RWPE2 (cell line): ENCODE measurements at regions not wholly inside any gene's neighbourhood (a gene's known extent, or its start where the extent isn't known, plus 50 kb on each side); places are given as distances from the start of the nearest gene placed in this dataset.

Source experiments
- ATAC-seq: fragments of 200-7000 bp; cut with Tn5 transposase; 3 replicates; pipeline ENCODE4 v1.9.1; 2021; ENCODE audit warnings: low read depth
- DNase-seq: peaks from one replicate; pipeline ENCODE4 v3.0.0-alpha.2; 2020; ENCODE audit warnings: low spot score
- H3K27ac ChIP-seq: fragments of 450-650 bp; 2 replicates; pipeline ENCODE4 v1.5.1; 2017; ENCODE audit warnings: mild to moderate bottlenecking; ENCODE audit not compliant: poor library complexity, severe bottlenecking
- H3K27me3 ChIP-seq: fragments of 250-450 bp; sonication (Bioruptor Pico); 2 replicates; pipeline ENCODE4 v1.5.1; 2021; ENCODE audit warnings: mild to moderate bottlenecking, moderate library complexity; ENCODE audit not compliant: insufficient read depth, poor library complexity, severe bottlenecking
- H3K36me3 ChIP-seq: fragments of 250-450 bp; sonication (Bioruptor Pico); 2 replicates; pipeline ENCODE4 v1.5.1; 2020; ENCODE audit warnings: low read depth, mild to moderate bottlenecking, moderate library complexity
- H3K4me1 ChIP-seq: fragments of 250-450 bp; sonication (Bioruptor Pico); 2 replicates; pipeline ENCODE4 v1.5.1; 2021; ENCODE audit warnings: mild to moderate bottlenecking, moderate library complexity; ENCODE audit not compliant: insufficient read depth, poor library complexity, severe bottlenecking
- H3K4me3 ChIP-seq: fragments of 250-450 bp; sonication (Bioruptor Pico); 2 replicates; pipeline ENCODE4 v1.5.1; 2021; ENCODE audit warnings: mild to moderate bottlenecking, moderate library complexity; ENCODE audit not compliant: severe bottlenecking
- H3K9me3 ChIP-seq: fragments of 250-450 bp; sonication (Bioruptor Pico); 2 replicates; pipeline ENCODE4 v1.5.1; 2021; ENCODE audit warnings: mild to moderate bottlenecking, moderate library complexity; ENCODE audit not compliant: severe bottlenecking
- CTCF ChIP-seq: fragments of 450-650 bp; IDR thresholded peaks from one replicate; pipeline ENCODE4 v1.5.1; 2017; ENCODE audit warnings: mild to moderate bottlenecking, moderate library complexity; ENCODE audit not compliant: poor library complexity, severe bottlenecking

- H3K36me3 ChIP-seq: no peaks in the 10 kb centered on the region
- no peaks in the 10 kb centered on the region for H3K4me1 ChIP-seq
- H3K27ac ChIP-seq: no peak overlapping the region
- H3K9me3 ChIP-seq: no peaks in the 10 kb centered on the region
- peak; percentile 64; the same call in 2 of the 3 replicates for ATAC-seq
- peaks cover 58% of the 10 kb centered on the region for H3K27me3 ChIP-seq
- no peak for DNase-seq
- TF ChIP-seq CTCF: no peak
- H3K4me3 ChIP-seq: no peak overlapping the region
Measured at GRCh38 chr2:104658144-104658835, 195.6 kb upstream of the POU3F3 start.

GRCh38 chr2:104658904-104659591 is 194.9 kb upstream of the POU3F3 start:
- Histone ChIP-seq H3K27ac (no peak overlapping the region), H3K9me3 (no peaks in the 10 kb centered on the region), H3K4me3 (no peak overlapping the region), H3K4me1 (no peaks in the 10 kb centered on the region), H3K36me3 (no peaks in the 10 kb centered on the region), H3K27me3 (peaks cover 65% of the 10 kb centered on the region)
- ATAC-seq (no peak), DNase-seq (no peak)
- no peak for TF ChIP-seq CTCF

- H3K9me3 ChIP-seq: no peaks in the 10 kb centered on the region
- TF ChIP-seq CTCF: no peak
- ATAC-seq: no peak
- H3K27me3 ChIP-seq: peaks cover 64% of the 10 kb centered on the region
- DNase-seq: no peak
- no peak overlapping the region for H3K4me3 ChIP-seq
- no peaks in the 10 kb centered on the region for H3K4me1 ChIP-seq
- H3K36me3 ChIP-seq: no peaks in the 10 kb centered on the region
- no peak overlapping the region for H3K27ac ChIP-seq
Measured at GRCh38 chr2:104660991-104661390, 192.9 kb upstream of the POU3F3 start.

- no peaks in the 10 kb centered on the region for H3K9me3 ChIP-seq
- no peak overlapping the region for H3K27ac ChIP-seq
- no peaks in the 10 kb centered on the region for H3K4me1 ChIP-seq
- H3K4me3 ChIP-seq: no peak overlapping the region
- no peak for DNase-seq
- TF ChIP-seq CTCF: no peak
- ATAC-seq: no peak
- no peaks in the 10 kb centered on the region for H3K36me3 ChIP-seq
- peaks cover 69% of the 10 kb centered on the region for H3K27me3 ChIP-seq
Measured at GRCh38 chr2:104664672-104665071, 189.2 kb upstream of the POU3F3 start.

GRCh38 chr2:104668631-104669030 is 185.3 kb upstream of the POU3F3 start:
- H3K4me1 ChIP-seq: no peaks in the 10 kb centered on the region
- DNase-seq (no peak), ATAC-seq (no peak)
- no peak for TF ChIP-seq CTCF
- H3K27ac ChIP-seq: no peak overlapping the region
- no peaks in the 10 kb centered on the region for H3K36me3 ChIP-seq
- H3K4me3 ChIP-seq: no peak overlapping the region
- H3K27me3 ChIP-seq: peaks cover 60% of the 10 kb centered on the region
- H3K9me3 ChIP-seq: no peaks in the 10 kb centered on the region
